ENCODE measurements at regions not wholly inside any gene's neighbourhood (a gene's known extent, or its start where the extent isn't known, plus 50 kb on each side); places are given as distances from the start of the nearest gene placed in this dataset.

DNA sequence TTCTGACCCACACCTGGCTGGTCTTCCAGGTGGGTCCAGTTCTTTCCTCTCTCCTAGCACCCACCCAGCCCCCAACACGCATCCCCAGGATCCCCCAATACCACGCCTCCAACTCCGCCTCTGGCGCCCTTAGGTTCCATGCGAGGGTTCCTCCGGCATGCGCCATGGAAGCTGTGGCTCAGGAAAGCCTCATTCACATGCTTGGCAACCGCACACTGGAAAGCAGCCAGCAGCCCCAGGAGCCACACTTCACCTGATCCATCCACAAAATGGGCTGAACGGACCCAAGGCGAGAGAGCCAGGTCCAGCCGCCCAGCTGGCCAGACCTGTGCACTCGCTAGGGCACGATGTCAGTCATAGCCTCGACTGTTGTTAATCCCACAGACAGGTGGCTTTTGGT, 161.2 kb downstream of the PSMG1 start:
- TF ChIP-seq, protein P1, sequence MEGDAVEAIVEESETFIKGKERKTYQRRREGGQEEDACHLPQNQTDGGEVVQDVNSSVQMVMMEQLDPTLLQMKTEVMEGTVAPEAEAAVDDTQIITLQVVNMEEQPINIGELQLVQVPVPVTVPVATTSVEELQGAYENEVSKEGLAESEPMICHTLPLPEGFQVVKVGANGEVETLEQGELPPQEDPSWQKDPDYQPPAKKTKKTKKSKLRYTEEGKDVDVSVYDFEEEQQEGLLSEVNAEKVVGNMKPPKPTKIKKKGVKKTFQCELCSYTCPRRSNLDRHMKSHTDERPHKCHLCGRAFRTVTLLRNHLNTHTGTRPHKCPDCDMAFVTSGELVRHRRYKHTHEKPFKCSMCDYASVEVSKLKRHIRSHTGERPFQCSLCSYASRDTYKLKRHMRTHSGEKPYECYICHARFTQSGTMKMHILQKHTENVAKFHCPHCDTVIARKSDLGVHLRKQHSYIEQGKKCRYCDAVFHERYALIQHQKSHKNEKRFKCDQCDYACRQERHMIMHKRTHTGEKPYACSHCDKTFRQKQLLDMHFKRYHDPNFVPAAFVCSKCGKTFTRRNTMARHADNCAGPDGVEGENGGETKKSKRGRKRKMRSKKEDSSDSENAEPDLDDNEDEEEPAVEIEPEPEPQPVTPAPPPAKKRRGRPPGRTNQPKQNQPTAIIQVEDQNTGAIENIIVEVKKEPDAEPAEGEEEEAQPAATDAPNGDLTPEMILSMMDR (IDR thresholded peaks at IDR 0.05) = no peak
- no peak for TF ChIP-seq POLR2A (IDR thresholded peaks at IDR 0.05)
